Gastroesophageal sphincter (tissue), 3 donors: ENCODE measurements at regions not wholly inside any gene's neighbourhood (a gene's known extent, or its start where the extent isn't known, plus 50 kb on each side); places are given as distances from the start of the nearest gene placed in this dataset.

ENCODE experiments used
- CTCF ChIP-seq, 4 experiments: fragments of 200-600 bp in 2 of 4; fragments of 450-650 bp in 2 of 4; sonication (generic) in 1 of 4; IDR thresholded peaks; one replicate each; pipeline ENCODE4 v1.5.1; 2017 to 2019; ENCODE audit warnings: antibody characterized with exemption in 4 of 4, mild to moderate bottlenecking in 2 of 4, moderate library complexity in 2 of 4
- POLR2AphosphoS5 ChIP-seq: sonication (generic); formaldehyde crosslinking; IDR thresholded peaks from one replicate; pipeline ENCODE4 v1.6.1; 2017; ENCODE audit warnings: antibody characterized with exemption

- TF ChIP-seq POLR2AphosphoS5 (no peak), CTCF (IDR thresholded peaks at IDR 0.05) (no peak)
These were observed 396.7 kb upstream of the OR4E1 start for GRCh38 chr14:22070119-22070982.
